ENCODE measurements at regions not wholly inside any gene's neighbourhood (a gene's known extent, or its start where the extent isn't known, plus 50 kb on each side); places are given as distances from the start of the nearest gene placed in this dataset.

GRCh38 chr6:164554700-164555476 is 754.5 kb downstream of the C6orf118 start:
- TF ChIP-seq, protein P1, sequence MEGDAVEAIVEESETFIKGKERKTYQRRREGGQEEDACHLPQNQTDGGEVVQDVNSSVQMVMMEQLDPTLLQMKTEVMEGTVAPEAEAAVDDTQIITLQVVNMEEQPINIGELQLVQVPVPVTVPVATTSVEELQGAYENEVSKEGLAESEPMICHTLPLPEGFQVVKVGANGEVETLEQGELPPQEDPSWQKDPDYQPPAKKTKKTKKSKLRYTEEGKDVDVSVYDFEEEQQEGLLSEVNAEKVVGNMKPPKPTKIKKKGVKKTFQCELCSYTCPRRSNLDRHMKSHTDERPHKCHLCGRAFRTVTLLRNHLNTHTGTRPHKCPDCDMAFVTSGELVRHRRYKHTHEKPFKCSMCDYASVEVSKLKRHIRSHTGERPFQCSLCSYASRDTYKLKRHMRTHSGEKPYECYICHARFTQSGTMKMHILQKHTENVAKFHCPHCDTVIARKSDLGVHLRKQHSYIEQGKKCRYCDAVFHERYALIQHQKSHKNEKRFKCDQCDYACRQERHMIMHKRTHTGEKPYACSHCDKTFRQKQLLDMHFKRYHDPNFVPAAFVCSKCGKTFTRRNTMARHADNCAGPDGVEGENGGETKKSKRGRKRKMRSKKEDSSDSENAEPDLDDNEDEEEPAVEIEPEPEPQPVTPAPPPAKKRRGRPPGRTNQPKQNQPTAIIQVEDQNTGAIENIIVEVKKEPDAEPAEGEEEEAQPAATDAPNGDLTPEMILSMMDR (IDR thresholded peaks at IDR 0.05) = no peak
- H3K4me3 Mint-ChIP-seq (ENCODE audit: unreplicated experiment) = no peak overlapping the region
- no peaks in the 10 kb centered on the region for H3K4me1 Mint-ChIP-seq (ENCODE audit: low read depth)
- no peaks in the 10 kb centered on the region for H3K27me3 Mint-ChIP-seq (ENCODE audit: low read depth)
- peaks cover 8% of the 10 kb centered on the region for H3K9me3 Mint-ChIP-seq (ENCODE audit: low read depth)
- no peak for DNase-seq (ENCODE audit: low spot score)
- H3K27ac Mint-ChIP-seq (ENCODE audit: unreplicated experiment) = no peak overlapping the region
- H3K36me3 Mint-ChIP-seq (ENCODE audit: low read depth) = no peaks in the 10 kb centered on the region

- no peaks in the 10 kb centered on the region for H3K36me3 Mint-ChIP-seq (ENCODE audit: low read depth)
- no peak overlapping the region for H3K27ac Mint-ChIP-seq (ENCODE audit: unreplicated experiment)
- H3K4me3 Mint-ChIP-seq (ENCODE audit: unreplicated experiment) = no peak overlapping the region
- H3K4me1 Mint-ChIP-seq (ENCODE audit: low read depth) = no peaks in the 10 kb centered on the region
- peaks cover 8% of the 10 kb centered on the region for H3K9me3 Mint-ChIP-seq (ENCODE audit: low read depth)
- TF ChIP-seq, protein P1 (IDR thresholded peaks at IDR 0.05) = no peak
- no peak for DNase-seq (ENCODE audit: low spot score)
- H3K27me3 Mint-ChIP-seq (ENCODE audit: low read depth) = no peaks in the 10 kb centered on the region
These were observed 755.2 kb downstream of the C6orf118 start for GRCh38 chr6:164554226-164554625.

GRCh38 chr6:164551706-164552105 is 757.7 kb downstream of the C6orf118 start:
- Mint-ChIP-seq H3K4me3 (ENCODE audit: unreplicated experiment) (no peak overlapping the region), H3K27me3 (ENCODE audit: low read depth) (no peaks in the 10 kb centered on the region), H3K27ac (ENCODE audit: unreplicated experiment) (no peak overlapping the region), H3K4me1 (ENCODE audit: low read depth) (no peaks in the 10 kb centered on the region), H3K9me3 (ENCODE audit: low read depth) (peaks cover 11% of the 10 kb centered on the region), H3K36me3 (ENCODE audit: low read depth) (no peaks in the 10 kb centered on the region)
- TF ChIP-seq, protein P1 (IDR thresholded peaks at IDR 0.05) = no peak
- DNase-seq (ENCODE audit: low spot score) = no peak

DNA sequence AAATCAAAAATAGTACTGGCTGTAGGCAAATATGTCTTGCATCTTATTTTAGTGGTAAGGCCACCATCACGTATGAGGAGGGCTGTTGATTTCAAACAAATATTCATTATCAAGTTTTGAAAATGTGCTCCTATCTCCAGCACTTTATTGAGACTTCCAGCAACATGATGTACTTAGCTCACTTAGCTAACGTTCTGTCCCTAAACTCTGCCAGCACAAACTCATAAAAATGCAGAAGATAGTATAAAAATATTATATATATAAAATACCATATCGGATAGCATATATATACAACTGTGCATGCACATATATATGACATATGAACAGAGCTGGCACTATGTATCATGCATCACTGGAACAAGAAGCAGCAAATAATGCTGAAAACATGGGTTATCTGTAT is 762.3 kb downstream of the C6orf118 start:
- Mint-ChIP-seq H3K27me3 (ENCODE audit: low read depth) (no peaks in the 10 kb centered on the region), H3K4me1 (ENCODE audit: low read depth) (no peaks in the 10 kb centered on the region), H3K36me3 (ENCODE audit: low read depth) (no peaks in the 10 kb centered on the region), H3K9me3 (ENCODE audit: low read depth) (peaks cover 11% of the 10 kb centered on the region), H3K4me3 (ENCODE audit: unreplicated experiment) (no peak overlapping the region), H3K27ac (ENCODE audit: unreplicated experiment) (no peak overlapping the region)
- DNase-seq (ENCODE audit: low spot score) = no peak
- TF ChIP-seq, protein P1 (IDR thresholded peaks at IDR 0.05) = no peak

GRCh38 chr6:164546263-164546662 is 763.1 kb downstream of the C6orf118 start:
- Mint-ChIP-seq H3K9me3 (ENCODE audit: low read depth) (peaks cover 9% of the 10 kb centered on the region), H3K4me3 (ENCODE audit: unreplicated experiment) (no peak overlapping the region), H3K36me3 (ENCODE audit: low read depth) (no peaks in the 10 kb centered on the region)

More at GRCh38 chr6:164546263-164546662, 763.1 kb downstream of the C6orf118 start:
- no peaks in the 10 kb centered on the region for H3K27me3 Mint-ChIP-seq (ENCODE audit: low read depth)
- TF ChIP-seq, protein P1 (IDR thresholded peaks at IDR 0.05) = no peak
- no peak overlapping the region for H3K27ac Mint-ChIP-seq (ENCODE audit: unreplicated experiment)
- no peaks in the 10 kb centered on the region for H3K4me1 Mint-ChIP-seq (ENCODE audit: low read depth)
- no peak for DNase-seq (ENCODE audit: low spot score)
